ENCODE measurements at regions not wholly inside any gene's neighbourhood (a gene's known extent, or its start where the extent isn't known, plus 50 kb on each side); places are given as distances from the start of the nearest gene placed in this dataset.
A peak's percentile ranks its signal among the peaks of the same experiment; 100 is the strongest.

DNA sequence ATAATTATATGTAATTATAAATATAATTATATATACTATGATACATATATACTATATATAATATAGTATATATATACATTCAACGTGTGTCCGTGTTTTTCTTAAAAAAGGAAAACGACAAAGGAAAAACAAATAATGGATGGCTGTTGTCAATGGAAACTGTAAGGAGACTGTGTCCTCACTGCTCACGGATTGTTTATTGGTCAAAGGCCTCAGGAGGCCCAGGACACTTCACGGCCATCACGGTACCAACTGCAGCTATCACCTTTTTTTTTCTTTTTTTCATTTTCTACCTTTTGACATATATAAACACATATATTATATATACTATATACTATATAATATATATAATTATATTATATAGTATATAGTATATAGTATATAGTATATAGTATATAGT is 113.4 kb downstream of the SPTSSA start:
- no peak for DNase-seq

- DNase-seq: no peak
Observed at GRCh38 chr14:34347683-34348082, 114.4 kb downstream of the SPTSSA start.

GRCh38 chr14:34345718-34346465 is 116.1 kb downstream of the SPTSSA start:
- no peak for DNase-seq

GRCh38 chr14:34344318-34344717 is 117.7 kb downstream of the SPTSSA start:
- no peak for DNase-seq

DNA sequence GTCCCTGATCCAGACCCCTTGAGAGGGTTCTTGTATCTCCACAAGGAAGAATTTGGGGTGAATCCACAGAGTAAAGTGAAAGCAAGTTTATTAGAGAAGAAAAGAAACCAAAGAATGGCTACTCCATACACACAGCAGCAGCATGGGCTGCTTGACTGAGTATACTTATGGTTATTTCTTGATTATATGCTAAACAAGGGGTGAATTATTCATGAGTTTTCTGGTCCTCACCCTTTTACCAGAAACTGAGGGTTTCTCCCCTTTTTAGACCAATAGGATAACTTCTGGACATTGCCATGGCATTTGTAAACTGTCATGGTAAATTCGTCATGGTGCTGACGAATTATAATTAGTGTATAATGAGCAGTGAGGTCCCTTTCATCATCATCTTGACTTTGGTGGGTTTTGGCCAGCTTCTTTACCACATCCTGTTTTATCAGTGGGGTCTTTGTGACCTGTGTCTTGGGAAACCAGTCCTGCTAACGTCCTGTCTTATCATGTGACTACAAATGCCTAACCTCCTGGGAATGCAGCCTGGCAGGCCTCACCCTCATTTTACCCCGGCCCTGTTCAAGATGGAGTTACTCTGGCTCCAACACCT is 121.9 kb downstream of the SPTSSA start:
- DNase-seq: no peak

- no peak for DNase-seq
Observed at GRCh38 chr14:34338056-34338455, 124.0 kb downstream of the SPTSSA start.

DNA sequence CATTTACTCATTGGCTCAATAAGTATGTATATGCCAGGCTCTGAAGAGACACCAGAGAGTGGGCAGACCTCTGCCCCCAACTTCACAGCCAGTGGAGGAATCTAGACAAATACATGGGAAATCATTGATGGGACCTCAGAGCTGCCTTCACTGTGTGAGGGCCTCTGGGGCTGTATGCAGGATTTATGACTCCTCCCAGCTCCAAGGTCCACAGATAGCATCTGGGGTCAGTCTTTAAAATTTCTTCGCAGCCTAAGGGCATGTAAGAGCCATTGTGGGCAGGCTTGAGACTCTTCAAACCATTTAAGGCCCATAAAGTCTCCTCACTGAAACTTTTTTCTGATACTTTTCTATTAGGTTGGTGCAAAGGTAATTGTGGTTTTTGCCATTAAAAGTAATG is 125.5 kb downstream of the SPTSSA start:
- no peak for DNase-seq

DNA sequence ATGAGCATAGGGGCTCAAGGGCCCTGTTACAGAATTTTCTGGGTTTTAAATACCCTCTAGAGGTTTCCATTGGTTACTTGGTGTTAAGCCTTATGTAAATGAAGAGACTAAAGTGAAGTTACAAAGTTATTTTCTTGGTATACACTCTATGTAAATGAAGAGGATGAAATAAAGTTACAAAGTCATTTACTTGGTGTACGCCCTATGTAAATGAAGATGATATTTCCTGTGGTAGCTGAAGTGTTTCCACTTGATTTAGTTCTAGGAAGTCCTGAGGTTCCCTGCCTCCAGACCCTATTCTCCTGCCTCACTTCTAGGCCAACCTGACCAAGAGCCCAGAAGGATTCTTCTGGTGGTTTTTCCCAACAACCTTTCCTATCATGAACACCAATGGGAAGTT is 126.1 kb downstream of the SPTSSA start:
- DNase-seq: no peak

- no peak for DNase-seq
Observed at GRCh38 chr14:34334329-34334728, 127.7 kb downstream of the SPTSSA start.

- peak; percentile 5 for DNase-seq
Observed at GRCh38 chr14:34331728-34332623, 130.1 kb downstream of the SPTSSA start.

DNA sequence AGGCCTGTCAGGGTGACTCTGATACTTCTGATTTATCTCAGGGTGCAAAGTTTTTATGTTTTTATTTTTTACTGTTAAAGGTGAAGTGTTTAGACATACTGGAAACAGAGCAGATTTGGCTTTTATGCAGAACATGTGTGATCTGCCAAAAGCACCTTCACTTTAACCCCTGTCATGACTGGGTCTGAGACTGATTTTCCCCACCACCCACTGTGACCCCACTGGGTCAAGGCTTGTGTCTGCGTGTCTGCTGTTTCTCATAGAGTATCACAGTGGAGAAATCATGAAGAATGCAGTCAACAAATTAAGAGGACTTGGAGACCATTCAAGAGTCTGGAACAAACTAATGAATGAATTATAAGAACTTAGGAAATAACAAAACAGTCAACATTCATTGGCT is 131.2 kb downstream of the SPTSSA start:
- no peak for DNase-seq

- no peak for DNase-seq
Observed at GRCh38 chr14:34329301-34329700, 132.7 kb downstream of the SPTSSA start.

GRCh38 chr14:34328178-34328577 is 133.9 kb downstream of the SPTSSA start:
- no peak for DNase-seq

DNA sequence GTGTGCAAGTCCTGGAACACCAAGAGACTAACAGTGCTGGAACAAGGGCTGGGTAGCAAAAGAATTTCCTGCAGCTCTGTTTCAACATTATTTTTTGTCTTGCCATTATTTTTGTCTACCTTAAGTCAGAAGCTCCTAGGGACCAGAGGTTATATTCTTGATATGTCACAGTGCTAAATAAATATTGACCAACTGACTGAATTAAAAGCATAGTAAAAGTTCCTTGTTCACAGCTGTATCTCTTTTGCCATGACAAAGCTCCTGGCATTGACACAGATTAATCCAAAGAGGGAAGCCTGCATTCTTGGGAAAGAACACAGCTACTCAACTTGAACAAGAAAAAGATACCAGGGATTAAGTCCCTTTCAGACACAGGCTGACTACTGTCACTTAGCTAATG is 136.5 kb downstream of the SPTSSA start:
- DNase-seq: no peak

DNA sequence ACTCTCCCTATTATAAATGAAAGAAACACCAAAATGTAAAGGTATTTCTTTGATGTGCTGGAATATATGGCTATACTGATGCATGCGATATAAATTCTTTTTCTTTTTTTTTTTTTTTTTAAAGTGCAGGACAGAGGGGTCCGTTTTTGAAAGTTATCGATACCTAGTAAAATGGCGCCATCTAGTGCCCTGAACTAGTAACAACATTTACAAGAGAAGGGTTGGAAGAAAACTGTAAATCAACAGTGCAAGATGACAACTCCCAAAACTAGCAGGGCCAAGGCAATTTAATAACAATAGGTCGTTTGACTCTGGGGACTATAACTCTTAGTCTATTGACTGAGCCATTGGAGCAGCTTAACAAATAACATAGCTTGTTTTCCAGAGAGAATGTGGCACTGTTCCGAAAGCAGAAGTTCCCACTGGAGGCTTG is 137.7 kb downstream of the SPTSSA start:
- DNase-seq: peak; percentile 35

DNA sequence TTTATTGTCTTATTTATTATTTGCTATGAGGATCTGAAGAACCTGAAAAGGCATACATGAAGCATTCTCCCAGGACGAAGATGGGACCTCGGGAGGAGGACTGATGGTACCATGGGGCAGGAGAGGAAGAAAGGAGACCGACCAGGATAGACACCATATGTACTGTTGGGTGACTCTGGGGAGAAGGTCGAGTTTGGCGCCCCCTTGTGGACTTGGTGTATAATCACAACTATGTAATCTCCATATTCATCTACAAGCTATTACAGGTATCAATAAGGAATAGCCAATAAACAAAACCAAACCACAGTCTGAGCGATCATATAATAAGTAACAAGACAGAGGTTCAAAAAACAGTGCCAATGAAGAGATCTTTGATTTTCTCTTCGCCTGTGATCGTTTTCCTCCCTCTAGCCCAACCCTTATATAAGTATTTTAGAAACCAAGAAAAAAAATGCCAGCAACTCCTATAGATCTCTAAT is 139.1 kb downstream of the SPTSSA start:
- peak; percentile 27 for DNase-seq

- no peak for DNase-seq
Observed at GRCh38 chr14:34319140-34319539, 142.9 kb downstream of the SPTSSA start.

GRCh38 chr14:34318014-34318413 is 144.0 kb downstream of the SPTSSA start:
- no peak for DNase-seq

DNA sequence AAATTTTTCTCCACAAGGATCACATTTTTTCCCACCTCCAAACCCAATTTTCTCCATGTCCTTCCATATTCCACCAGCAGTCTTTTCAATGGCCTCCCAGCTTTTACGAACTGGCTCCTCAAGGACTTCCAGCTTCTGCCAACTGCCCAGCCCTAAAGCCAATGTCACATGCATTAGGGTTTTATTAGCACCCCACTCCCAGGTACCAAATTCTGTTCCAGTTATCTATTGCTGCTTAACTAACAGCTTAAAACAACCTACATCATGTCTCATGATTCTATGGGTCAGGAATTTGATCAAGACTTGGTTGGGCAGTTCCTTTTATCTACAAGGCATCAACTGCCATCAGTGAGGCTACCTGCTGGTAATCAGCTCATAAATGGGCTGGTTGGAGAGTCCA is 151.3 kb downstream of the SPTSSA start:
- no peak for DNase-seq

- DNase-seq: no peak
Observed at GRCh38 chr14:34303811-34304210, 158.2 kb downstream of the SPTSSA start.

- DNase-seq: no peak
Observed at GRCh38 chr14:34302654-34303053, 159.4 kb downstream of the SPTSSA start.

GRCh38 chr14:34300882-34301734 is 160.9 kb downstream of the SPTSSA start:
- peak; percentile 20 for DNase-seq

GRCh38 chr14:34300330-34300729 is 161.7 kb downstream of the SPTSSA start:
- no peak for DNase-seq
